ENCODE measurements at regions not wholly inside any gene's neighbourhood (a gene's known extent, or its start where the extent isn't known, plus 50 kb on each side); places are given as distances from the start of the nearest gene placed in this dataset.

GRCh38 chr2:220450846-220451245 lies 823.4 kb downstream of the SLC4A3 start:
- TF ChIP-seq POLR2A (IDR thresholded peaks at IDR 0.05) (no peak), POLR2AphosphoS5 (IDR thresholded peaks at IDR 0.05) (no peak), CTCF (IDR thresholded peaks at IDR 0.05) (no peak)

Data from breast epithelium (tissue), 3 donors.